ENCODE measurements at regions not wholly inside any gene's neighbourhood (a gene's known extent, or its start where the extent isn't known, plus 50 kb on each side); places are given as distances from the start of the nearest gene placed in this dataset.

GRCh38 chr17:79552824-79553223 lies 58.0 kb downstream of the RBFOX3 start:
- Histone ChIP-seq H3K4me2 (ENCODE audit: low read length) (no peak overlapping the region), H2AFZ (ENCODE audit: low read depth, low read length, poor library complexity, severe bottlenecking) (no peak overlapping the region), H3K27me3 (ENCODE audit: insufficient read depth, low read length) (peaks cover 2% of the 10 kb centered on the region; the same call in 1 of the 2 replicates), H3K36me3 (ENCODE audit: control insufficient read depth in 1 of 2, insufficient read depth in 2 of 2, low read length in 2 of 2) (no peaks in the 10 kb centered on the region), H3K79me2 (ENCODE audit: insufficient read depth, low read length) (no peaks in the 10 kb centered on the region), H3K27ac (ENCODE audit: low read depth, low read length) (no peak overlapping the region), H3K4me1 (ENCODE audit: control insufficient read depth in 1 of 2, insufficient read depth in 2 of 2, low read length in 2 of 2) (no peaks in the 10 kb centered on the region), H4K20me1 (ENCODE audit: insufficient read depth) (no peaks in the 10 kb centered on the region), H3K4me3 (replicated peaks in 1 of 2; ENCODE audit: low read depth in 1 of 2, low read length in 2 of 2) (no peak overlapping the region), H3K9me2 (ENCODE audit: insufficient read depth) (no peaks in the 10 kb centered on the region), H3K9me3 (ENCODE audit: control insufficient read depth in 1 of 2, insufficient read depth in 1 of 2, low read depth in 1 of 2, low read length in 2 of 2) (no peaks in the 10 kb centered on the region), H3K9ac (ENCODE audit: low read length) (no peak overlapping the region)
- no TSS peak for BruUV-seq (replicated peaks)
- TF ChIP-seq TCF7L2 (IDR thresholded peaks at IDR 0.05; ENCODE audit: borderline replicate concordance, extremely low read depth, insufficient read depth, insufficient read length) (no peak), POLR2A (IDR thresholded peaks at IDR 0.05; ENCODE audit: borderline replicate concordance, extremely low read depth, insufficient read depth, insufficient read length) (no peak), JUND (IDR thresholded peaks at IDR 0.05) (no peak), REST (IDR thresholded peaks at IDR 0.05; ENCODE audit: low read depth) (no peak), CBX3 (IDR thresholded peaks at IDR 0.05; ENCODE audit: low read depth) (no peak), POLR2AphosphoS5 (IDR thresholded peaks at IDR 0.05; ENCODE audit: low read depth, low read length) (no peak), ZNF274 (IDR thresholded peaks at IDR 0.05; ENCODE audit: low read depth, low read length) (no peak), ZFX (IDR thresholded peaks at IDR 0.05) (no peak), SRF (IDR thresholded peaks at IDR 0.05; ENCODE audit: low read depth) (no peak), RAD21 (IDR thresholded peaks at IDR 0.05; ENCODE audit: low read depth) (no peak), ATF3 (IDR thresholded peaks at IDR 0.05) (no peak), YY1 (IDR thresholded peaks at IDR 0.05; ENCODE audit: extremely low read depth, insufficient replicate concordance, low read depth, low read length) (no peak), EGR1 (IDR thresholded peaks at IDR 0.05; ENCODE audit: low read depth) (no peak), SIN3A (IDR thresholded peaks at IDR 0.05; ENCODE audit: low read depth) (no peak), FOSL1 (IDR thresholded peaks at IDR 0.05; ENCODE audit: low read depth) (no peak), CEBPB (IDR thresholded peaks at IDR 0.05; ENCODE audit: low read depth) (no peak), EZH2phosphoT487 (IDR thresholded peaks at IDR 0.05; ENCODE audit: borderline replicate concordance) (no peak)
- TF ChIP-seq, protein P1, sequence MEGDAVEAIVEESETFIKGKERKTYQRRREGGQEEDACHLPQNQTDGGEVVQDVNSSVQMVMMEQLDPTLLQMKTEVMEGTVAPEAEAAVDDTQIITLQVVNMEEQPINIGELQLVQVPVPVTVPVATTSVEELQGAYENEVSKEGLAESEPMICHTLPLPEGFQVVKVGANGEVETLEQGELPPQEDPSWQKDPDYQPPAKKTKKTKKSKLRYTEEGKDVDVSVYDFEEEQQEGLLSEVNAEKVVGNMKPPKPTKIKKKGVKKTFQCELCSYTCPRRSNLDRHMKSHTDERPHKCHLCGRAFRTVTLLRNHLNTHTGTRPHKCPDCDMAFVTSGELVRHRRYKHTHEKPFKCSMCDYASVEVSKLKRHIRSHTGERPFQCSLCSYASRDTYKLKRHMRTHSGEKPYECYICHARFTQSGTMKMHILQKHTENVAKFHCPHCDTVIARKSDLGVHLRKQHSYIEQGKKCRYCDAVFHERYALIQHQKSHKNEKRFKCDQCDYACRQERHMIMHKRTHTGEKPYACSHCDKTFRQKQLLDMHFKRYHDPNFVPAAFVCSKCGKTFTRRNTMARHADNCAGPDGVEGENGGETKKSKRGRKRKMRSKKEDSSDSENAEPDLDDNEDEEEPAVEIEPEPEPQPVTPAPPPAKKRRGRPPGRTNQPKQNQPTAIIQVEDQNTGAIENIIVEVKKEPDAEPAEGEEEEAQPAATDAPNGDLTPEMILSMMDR (IDR thresholded peaks at IDR 0.05 in 2 of 3, conservative IDR thresholded peaks at IDR 0.05 in 1 of 3; ENCODE audit: borderline replicate concordance in 1 of 3, insufficient read depth in 1 of 3, low read depth in 2 of 3, low read length in 2 of 3): no peak
- TF ChIP-seq, protein P2, sequence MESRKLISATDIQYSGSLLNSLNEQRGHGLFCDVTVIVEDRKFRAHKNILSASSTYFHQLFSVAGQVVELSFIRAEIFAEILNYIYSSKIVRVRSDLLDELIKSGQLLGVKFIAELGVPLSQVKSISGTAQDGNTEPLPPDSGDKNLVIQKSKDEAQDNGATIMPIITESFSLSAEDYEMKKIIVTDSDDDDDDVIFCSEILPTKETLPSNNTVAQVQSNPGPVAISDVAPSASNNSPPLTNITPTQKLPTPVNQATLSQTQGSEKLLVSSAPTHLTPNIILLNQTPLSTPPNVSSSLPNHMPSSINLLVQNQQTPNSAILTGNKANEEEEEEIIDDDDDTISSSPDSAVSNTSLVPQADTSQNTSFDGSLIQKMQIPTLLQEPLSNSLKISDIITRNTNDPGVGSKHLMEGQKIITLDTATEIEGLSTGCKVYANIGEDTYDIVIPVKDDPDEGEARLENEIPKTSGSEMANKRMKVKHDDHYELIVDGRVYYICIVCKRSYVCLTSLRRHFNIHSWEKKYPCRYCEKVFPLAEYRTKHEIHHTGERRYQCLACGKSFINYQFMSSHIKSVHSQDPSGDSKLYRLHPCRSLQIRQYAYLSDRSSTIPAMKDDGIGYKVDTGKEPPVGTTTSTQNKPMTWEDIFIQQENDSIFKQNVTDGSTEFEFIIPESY (IDR thresholded peaks at IDR 0.05; ENCODE audit: extremely low read depth, insufficient replicate concordance, low read length): no peak
- TF ChIP-seq, protein P3, sequence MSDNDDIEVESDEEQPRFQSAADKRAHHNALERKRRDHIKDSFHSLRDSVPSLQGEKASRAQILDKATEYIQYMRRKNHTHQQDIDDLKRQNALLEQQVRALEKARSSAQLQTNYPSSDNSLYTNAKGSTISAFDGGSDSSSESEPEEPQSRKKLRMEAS (IDR thresholded peaks at IDR 0.05): no peak
- no peak for DNase-seq (ENCODE audit: low read depth, low spot score)
- ChIA-PET CTCF (no interaction called here), POLR2A (no interaction called here), RAD21 (ENCODE audit: low non-redundant PET in 1 of 2, low total read pairs in 2 of 2, uncharacterized antibody in 2 of 2, unreplicated experiment in 2 of 2) (no interaction called here)
- intact Hi-C loops (cut with micrococcal nuclease): no loop called here
- ATAC-seq: no peak
